ENCODE measurements at regions not wholly inside any gene's neighbourhood (a gene's known extent, or its start where the extent isn't known, plus 50 kb on each side); places are given as distances from the start of the nearest gene placed in this dataset.

- Histone ChIP-seq H3K4me3 (ENCODE audit: insufficient read length, low read depth) (no peak overlapping the region), H3K9me3 (ENCODE audit: insufficient read depth, low read length) (peaks cover 6% of the 10 kb centered on the region; the same call in 1 of the 2 replicates), H3K9ac (ENCODE audit: insufficient read length, low read depth) (no peak overlapping the region), H3K27me3 (ENCODE audit: insufficient read depth, insufficient read length) (no peaks in the 10 kb centered on the region), H3K4me1 (ENCODE audit: insufficient read depth, insufficient read length) (no peaks in the 10 kb centered on the region), H3K36me3 (ENCODE audit: insufficient read depth, insufficient read length, low read length) (no peaks in the 10 kb centered on the region)
- DNase-seq (ENCODE audit: low read depth, low spot score) = no peak
- no peak for TF ChIP-seq YY1 (IDR thresholded peaks at IDR 0.05; ENCODE audit: insufficient read depth, insufficient read length)
- no peak for TF ChIP-seq ZNF274 (IDR thresholded peaks at IDR 0.05; ENCODE audit: low read depth, low read length)
- TF ChIP-seq SUZ12 (IDR thresholded peaks at IDR 0.05; ENCODE audit: extremely low read depth, insufficient read depth, insufficient read length) = no peak
Measured at GRCh38 chr2:207421671-207422070, 108.1 kb upstream of the CREB1 start.

DNA sequence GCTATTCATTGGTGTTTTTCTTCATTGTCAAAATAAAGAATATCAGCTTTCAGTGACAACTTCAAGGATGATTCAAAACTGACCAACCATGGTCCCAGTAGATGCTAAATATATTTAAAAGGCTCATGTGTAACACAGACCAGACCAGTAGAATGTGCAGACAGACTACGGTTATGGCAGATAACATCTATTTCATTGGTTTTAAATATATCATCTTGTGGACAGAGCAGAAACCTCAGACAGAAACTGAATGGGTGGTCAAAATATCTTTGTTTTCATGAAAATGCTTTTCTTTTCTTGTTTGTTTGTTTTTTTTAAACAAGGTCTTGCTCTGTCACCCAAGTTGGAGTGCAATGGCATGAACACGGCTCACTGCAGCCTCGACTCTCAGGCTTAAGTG is 107.4 kb upstream of the CREB1 start:
- Histone ChIP-seq H3K4me1 (ENCODE audit: insufficient read depth, insufficient read length) (no peaks in the 10 kb centered on the region), H3K9me3 (ENCODE audit: insufficient read depth, low read length) (peaks cover 6% of the 10 kb centered on the region; the same call in 1 of the 2 replicates), H3K4me3 (ENCODE audit: insufficient read length, low read depth) (no peak overlapping the region), H3K36me3 (ENCODE audit: insufficient read depth, insufficient read length, low read length) (no peaks in the 10 kb centered on the region), H3K27me3 (ENCODE audit: insufficient read depth, insufficient read length) (no peaks in the 10 kb centered on the region), H3K9ac (ENCODE audit: insufficient read length, low read depth) (no peak overlapping the region)
- DNase-seq (ENCODE audit: low read depth, low spot score) = no peak
- TF ChIP-seq SUZ12 (IDR thresholded peaks at IDR 0.05; ENCODE audit: extremely low read depth, insufficient read depth, insufficient read length) (no peak), ZNF274 (IDR thresholded peaks at IDR 0.05; ENCODE audit: low read depth, low read length) (no peak), YY1 (IDR thresholded peaks at IDR 0.05; ENCODE audit: insufficient read depth, insufficient read length) (no peak)

GRCh38 chr2:207423886-207424285 is 105.9 kb upstream of the CREB1 start:
- Histone ChIP-seq H3K9me3 (ENCODE audit: insufficient read depth, low read length) (peaks cover 6% of the 10 kb centered on the region; the same call in 1 of the 2 replicates), H3K36me3 (ENCODE audit: insufficient read depth, insufficient read length, low read length) (no peaks in the 10 kb centered on the region), H3K9ac (ENCODE audit: insufficient read length, low read depth) (no peak overlapping the region), H3K27me3 (ENCODE audit: insufficient read depth, insufficient read length) (no peaks in the 10 kb centered on the region), H3K4me1 (ENCODE audit: insufficient read depth, insufficient read length) (no peaks in the 10 kb centered on the region), H3K4me3 (ENCODE audit: insufficient read length, low read depth) (no peak overlapping the region)
- DNase-seq (ENCODE audit: low read depth, low spot score) = no peak
- TF ChIP-seq ZNF274 (IDR thresholded peaks at IDR 0.05; ENCODE audit: low read depth, low read length) (no peak), YY1 (IDR thresholded peaks at IDR 0.05; ENCODE audit: insufficient read depth, insufficient read length) (no peak), SUZ12 (IDR thresholded peaks at IDR 0.05; ENCODE audit: extremely low read depth, insufficient read depth, insufficient read length) (no peak)

DNA sequence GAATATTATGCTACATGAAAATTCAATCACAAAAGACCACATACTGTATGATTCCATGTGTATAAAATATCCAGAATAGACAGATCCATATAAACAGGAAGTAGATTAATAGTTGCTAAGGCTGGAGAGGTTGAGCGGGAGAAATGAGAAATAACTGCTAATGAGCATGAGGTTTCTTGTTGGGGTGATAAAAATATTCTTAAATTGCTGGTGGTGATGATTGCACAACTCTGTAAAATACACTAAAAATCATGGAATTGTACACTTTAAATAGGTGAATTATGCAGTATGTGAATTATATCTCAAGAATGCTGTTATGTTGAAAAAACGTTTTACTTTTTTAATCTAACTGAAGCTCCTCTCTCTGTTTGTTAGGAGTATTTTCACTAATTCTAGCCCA is 101.8 kb upstream of the CREB1 start:
- H3K4me3 ChIP-seq (ENCODE audit: insufficient read length, low read depth) = no peak overlapping the region
- H3K4me1 ChIP-seq (ENCODE audit: insufficient read depth, insufficient read length) = no peaks in the 10 kb centered on the region
- H3K9ac ChIP-seq (ENCODE audit: insufficient read length, low read depth) = no peak overlapping the region
- H3K27me3 ChIP-seq (ENCODE audit: insufficient read depth, insufficient read length) = no peaks in the 10 kb centered on the region
- TF ChIP-seq ZNF274 (IDR thresholded peaks at IDR 0.05; ENCODE audit: low read depth, low read length) (no peak), YY1 (IDR thresholded peaks at IDR 0.05; ENCODE audit: insufficient read depth, insufficient read length) (no peak), SUZ12 (IDR thresholded peaks at IDR 0.05; ENCODE audit: extremely low read depth, insufficient read depth, insufficient read length) (no peak)
- H3K36me3 ChIP-seq (ENCODE audit: insufficient read depth, insufficient read length, low read length) = no peaks in the 10 kb centered on the region
- H3K9me3 ChIP-seq (ENCODE audit: insufficient read depth, low read length) = peaks cover 6% of the 10 kb centered on the region; the same call in 1 of the 2 replicates
- DNase-seq (ENCODE audit: low read depth, low spot score) = no peak

- Histone ChIP-seq H3K4me1 (ENCODE audit: insufficient read depth, insufficient read length) (no peaks in the 10 kb centered on the region), H3K9me3 (ENCODE audit: insufficient read depth, low read length) (peaks cover 6% of the 10 kb centered on the region; the same call in 1 of the 2 replicates), H3K9ac (ENCODE audit: insufficient read length, low read depth) (no peak overlapping the region), H3K36me3 (ENCODE audit: insufficient read depth, insufficient read length, low read length) (no peaks in the 10 kb centered on the region), H3K27me3 (ENCODE audit: insufficient read depth, insufficient read length) (no peaks in the 10 kb centered on the region), H3K4me3 (ENCODE audit: insufficient read length, low read depth) (no peak overlapping the region)
- DNase-seq (ENCODE audit: low read depth, low spot score) = no peak
- TF ChIP-seq ZNF274 (IDR thresholded peaks at IDR 0.05; ENCODE audit: low read depth, low read length) (no peak), YY1 (IDR thresholded peaks at IDR 0.05; ENCODE audit: insufficient read depth, insufficient read length) (no peak)
Measured at GRCh38 chr2:207428573-207428972, 101.2 kb upstream of the CREB1 start.

DNA sequence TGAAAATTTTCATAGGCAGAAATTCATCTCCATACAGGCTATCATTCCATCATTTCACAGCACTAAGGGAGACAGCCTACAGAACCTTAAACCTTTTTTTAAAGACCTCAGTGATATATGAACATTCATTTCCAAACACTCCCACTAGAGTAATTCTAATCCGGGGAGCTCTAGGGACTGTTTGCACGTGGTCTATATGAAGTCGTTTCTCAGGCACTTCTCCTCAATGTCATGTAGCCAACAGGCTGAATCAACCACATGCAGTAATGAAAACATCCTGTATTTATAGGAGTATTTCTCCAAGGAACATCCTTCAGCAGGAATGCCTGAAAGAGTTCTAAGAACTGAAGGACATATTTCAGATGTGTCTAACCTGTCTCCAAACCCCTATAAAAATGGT is 97.3 kb upstream of the CREB1 start:
- H3K27me3 ChIP-seq (ENCODE audit: insufficient read depth, insufficient read length) = no peaks in the 10 kb centered on the region
- H3K4me1 ChIP-seq (ENCODE audit: insufficient read depth, insufficient read length) = no peaks in the 10 kb centered on the region
- no peak for TF ChIP-seq ZNF274 (IDR thresholded peaks at IDR 0.05; ENCODE audit: low read depth, low read length)
- TF ChIP-seq SUZ12 (IDR thresholded peaks at IDR 0.05; ENCODE audit: extremely low read depth, insufficient read depth, insufficient read length) = no peak
- TF ChIP-seq YY1 (IDR thresholded peaks at IDR 0.05; ENCODE audit: insufficient read depth, insufficient read length) = no peak
- H3K36me3 ChIP-seq (ENCODE audit: insufficient read depth, insufficient read length, low read length) = no peaks in the 10 kb centered on the region
- no peak for DNase-seq (ENCODE audit: low read depth, low spot score)
- no peak overlapping the region for H3K4me3 ChIP-seq (ENCODE audit: insufficient read length, low read depth)
- H3K9me3 ChIP-seq (ENCODE audit: insufficient read depth, low read length) = no peaks in the 10 kb centered on the region
- no peak overlapping the region for H3K9ac ChIP-seq (ENCODE audit: insufficient read length, low read depth)

DNA sequence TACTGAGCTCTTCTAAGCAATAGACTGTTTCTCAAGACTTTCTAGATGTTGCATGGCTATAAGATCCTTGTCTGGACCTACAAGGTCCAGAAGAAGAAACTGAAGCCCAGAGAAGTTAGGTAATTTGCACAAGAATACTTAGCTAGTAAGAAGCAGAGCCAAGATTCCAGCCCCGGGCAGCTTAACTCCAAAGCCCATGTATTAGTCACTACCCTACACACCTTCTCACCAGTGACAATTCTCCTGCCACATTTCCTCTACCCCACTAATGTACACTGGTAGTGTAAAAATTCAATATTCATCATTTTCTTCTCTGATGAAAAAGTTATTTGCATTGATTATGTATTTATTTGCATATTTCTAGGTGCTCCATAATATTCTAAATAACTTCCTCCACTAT is 95.5 kb upstream of the CREB1 start:
- TF ChIP-seq SUZ12 (IDR thresholded peaks at IDR 0.05; ENCODE audit: extremely low read depth, insufficient read depth, insufficient read length) (no peak), ZNF274 (IDR thresholded peaks at IDR 0.05; ENCODE audit: low read depth, low read length) (no peak), YY1 (IDR thresholded peaks at IDR 0.05; ENCODE audit: insufficient read depth, insufficient read length) (no peak)
- H3K9ac ChIP-seq (ENCODE audit: insufficient read length, low read depth) = no peak overlapping the region
- H3K4me3 ChIP-seq (ENCODE audit: insufficient read length, low read depth) = no peak overlapping the region
- DNase-seq (ENCODE audit: low read depth, low spot score) = no peak
- H3K27me3 ChIP-seq (ENCODE audit: insufficient read depth, insufficient read length) = no peaks in the 10 kb centered on the region
- H3K4me1 ChIP-seq (ENCODE audit: insufficient read depth, insufficient read length) = no peaks in the 10 kb centered on the region
- no peaks in the 10 kb centered on the region for H3K36me3 ChIP-seq (ENCODE audit: insufficient read depth, insufficient read length, low read length)
- H3K9me3 ChIP-seq (ENCODE audit: insufficient read depth, low read length) = no peaks in the 10 kb centered on the region

Data from NT2/D1 (cell line).